ENCODE measurements at regions not wholly inside any gene's neighbourhood (a gene's known extent, or its start where the extent isn't known, plus 50 kb on each side); places are given as distances from the start of the nearest gene placed in this dataset.

GRCh38 chr12:68451261-68452077 lies 119.3 kb upstream of the MDM1 start:
- DNase-seq, result no peak

- no peak for DNase-seq
Observed at GRCh38 chr12:68452078-68452715, 120.0 kb upstream of the MDM1 start.

GRCh38 chr12:68453278-68453677 lies 121.1 kb upstream of the MDM1 start:
- DNase-seq, result no peak

GRCh38 chr12:68453876-68454275 lies 121.7 kb upstream of the MDM1 start:
- no peak for DNase-seq

GRCh38 chr12:68454892-68455291 lies 122.7 kb upstream of the MDM1 start:
- no peak for DNase-seq

GRCh38 chr12:68455691-68456345 lies 123.7 kb upstream of the MDM1 start:
- no peak for DNase-seq

- DNase-seq, result no peak
Observed at GRCh38 chr12:68458866-68459265, 126.7 kb upstream of the MDM1 start.

GRCh38 chr12:68460236-68460635 lies 128.1 kb upstream of the MDM1 start:
- DNase-seq, result no peak

- DNase-seq, result no peak
Observed at GRCh38 chr12:68461645-68462044, 129.5 kb upstream of the MDM1 start.

GRCh38 chr12:68462803-68463202 lies 130.6 kb upstream of the MDM1 start:
- DNase-seq, result no peak

- DNase-seq, result no peak
Observed at GRCh38 chr12:68465227-68465626, 133.1 kb upstream of the MDM1 start.

GRCh38 chr12:68467514-68467913 lies 135.4 kb upstream of the MDM1 start:
- DNase-seq, result no peak

- DNase-seq, result no peak
Observed at GRCh38 chr12:68468036-68468435, 135.9 kb upstream of the MDM1 start.

- no peak for DNase-seq
Observed at GRCh38 chr12:68469113-68469512, 137.0 kb upstream of the MDM1 start.

GRCh38 chr12:68470664-68471328 lies 138.6 kb upstream of the MDM1 start:
- no peak for DNase-seq

GRCh38 chr12:68474467-68475204 lies 136.1 kb upstream of the RAP1B start:
- DNase-seq, result no peak

GRCh38 chr12:68476794-68477193 lies 133.9 kb upstream of the RAP1B start:
- DNase-seq, result no peak

- DNase-seq, result no peak
Observed at GRCh38 chr12:68477261-68477772, 133.4 kb upstream of the RAP1B start.

- no peak for DNase-seq
Observed at GRCh38 chr12:68477906-68478305, 132.8 kb upstream of the RAP1B start.

- no peak for DNase-seq
Observed at GRCh38 chr12:68478516-68479260, 132.0 kb upstream of the RAP1B start.

GRCh38 chr12:68479261-68479895 lies 131.3 kb upstream of the RAP1B start:
- DNase-seq, result no peak
